SU-DHL-6 (cell line): ENCODE measurements at regions not wholly inside any gene's neighbourhood (a gene's known extent, or its start where the extent isn't known, plus 50 kb on each side); places are given as distances from the start of the nearest gene placed in this dataset.

ENCODE experiments used
- EZH2phosphoT487 ChIP-seq: fragments of 200-600 bp; sonication (generic), shearing (Covaris generic); conservative IDR thresholded peaks from 2 replicates; pipeline ENCODE4 v1.6.1; 2018; ENCODE audit warnings: mild to moderate bottlenecking, antibody characterized with exemption, low read length, moderate library complexity, mixed read lengths
- TF ChIP-seq, protein P1 (sequence below): fragments of 200-600 bp; sonication (generic); IDR thresholded peaks from one replicate; pipeline ENCODE4 v1.5.1; 2017; ENCODE audit warnings: antibody characterized with exemption, mild to moderate bottlenecking, low read length, moderate library complexity; ENCODE audit not compliant: insufficient read depth, poor library complexity, severe bottlenecking

DNA sequence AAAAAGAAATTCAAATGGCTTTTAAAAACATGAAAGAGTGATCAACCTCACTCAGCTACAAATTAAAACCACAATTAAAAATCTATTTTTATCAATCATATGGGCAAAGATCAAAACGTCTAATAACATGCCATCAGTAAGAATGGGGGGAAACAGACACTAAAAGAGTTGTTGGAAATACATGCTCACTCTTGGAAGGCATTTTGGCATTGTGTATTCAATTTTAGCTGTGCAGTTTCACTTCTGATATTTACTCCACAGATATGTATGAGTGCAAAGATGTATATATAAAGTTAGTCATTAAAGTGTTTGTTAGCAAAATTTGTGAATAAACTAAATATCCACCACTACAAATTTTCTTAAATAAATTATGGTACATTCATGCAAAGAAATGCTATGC lies 112.3 kb upstream of the TOP1 start:
- TF ChIP-seq, protein P1, sequence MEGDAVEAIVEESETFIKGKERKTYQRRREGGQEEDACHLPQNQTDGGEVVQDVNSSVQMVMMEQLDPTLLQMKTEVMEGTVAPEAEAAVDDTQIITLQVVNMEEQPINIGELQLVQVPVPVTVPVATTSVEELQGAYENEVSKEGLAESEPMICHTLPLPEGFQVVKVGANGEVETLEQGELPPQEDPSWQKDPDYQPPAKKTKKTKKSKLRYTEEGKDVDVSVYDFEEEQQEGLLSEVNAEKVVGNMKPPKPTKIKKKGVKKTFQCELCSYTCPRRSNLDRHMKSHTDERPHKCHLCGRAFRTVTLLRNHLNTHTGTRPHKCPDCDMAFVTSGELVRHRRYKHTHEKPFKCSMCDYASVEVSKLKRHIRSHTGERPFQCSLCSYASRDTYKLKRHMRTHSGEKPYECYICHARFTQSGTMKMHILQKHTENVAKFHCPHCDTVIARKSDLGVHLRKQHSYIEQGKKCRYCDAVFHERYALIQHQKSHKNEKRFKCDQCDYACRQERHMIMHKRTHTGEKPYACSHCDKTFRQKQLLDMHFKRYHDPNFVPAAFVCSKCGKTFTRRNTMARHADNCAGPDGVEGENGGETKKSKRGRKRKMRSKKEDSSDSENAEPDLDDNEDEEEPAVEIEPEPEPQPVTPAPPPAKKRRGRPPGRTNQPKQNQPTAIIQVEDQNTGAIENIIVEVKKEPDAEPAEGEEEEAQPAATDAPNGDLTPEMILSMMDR: no peak
- TF ChIP-seq EZH2phosphoT487: no peak
